ENCODE measurements at regions not wholly inside any gene's neighbourhood (a gene's known extent, or its start where the extent isn't known, plus 50 kb on each side); places are given as distances from the start of the nearest gene placed in this dataset.

DNA sequence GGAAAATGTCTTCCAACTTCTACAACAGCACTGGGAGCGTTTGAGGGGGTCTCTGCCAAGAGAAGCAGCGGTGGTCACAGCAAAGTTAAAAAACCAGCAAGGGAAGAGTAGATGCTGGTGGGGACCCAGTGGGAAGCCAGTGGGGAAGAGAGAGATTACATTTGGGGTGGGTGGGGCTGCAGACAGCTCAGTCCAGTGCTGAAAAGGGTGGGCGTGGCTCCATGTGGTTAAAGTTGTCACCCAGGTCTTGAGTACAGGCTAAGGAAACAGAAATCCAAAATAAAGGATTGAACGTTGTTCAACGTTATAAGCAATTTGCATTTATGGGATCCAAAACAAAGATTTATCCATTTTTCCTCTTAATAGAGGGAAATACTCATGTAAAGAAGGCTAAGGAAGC lies 106.3 kb upstream of the LY86 start:
- Histone ChIP-seq H3K4me1 (ENCODE audit: control insufficient read depth in 1 of 2, insufficient read depth in 2 of 2, low read depth in 1 of 2, low read length in 1 of 2) (no peaks in the 10 kb centered on the region), H3K36me3 (replicated peaks in 1 of 2; ENCODE audit: control insufficient read depth in 1 of 2, insufficient read depth in 2 of 2, low read length in 1 of 2) (no peaks in the 10 kb centered on the region), H3K9me2 (no peaks in the 10 kb centered on the region), H3K79me2 (ENCODE audit: insufficient read depth) (no peaks in the 10 kb centered on the region), H3K27me3 (ENCODE audit: insufficient read depth) (no peaks in the 10 kb centered on the region), H3K4me2 (no peak overlapping the region), H3K9me3 (no peaks in the 10 kb centered on the region), H3K9ac (no peak overlapping the region), H3F3A (replicated peaks; ENCODE audit: insufficient read depth) (no peaks in the 10 kb centered on the region), H4K20me1 (ENCODE audit: insufficient read depth) (no peaks in the 10 kb centered on the region), H3K27ac (ENCODE audit: low read depth in 2 of 2, low read length in 1 of 2) (no peak overlapping the region), H2AFZ (ENCODE audit: low read depth) (no peak overlapping the region), H3K4me3 (ENCODE audit: low read depth in 2 of 2, low read length in 1 of 2) (no peak overlapping the region)
- 2% methylated on average over 5 of the region's 5 CpGs for WGBS (ENCODE audit: low lambda C conversion rate)
- DNase-seq = no peak
- ChIA-PET CTCF (no interaction called here), POLR2A (no interaction called here)
- no peak for TF ChIP-seq RXRA (IDR thresholded peaks at IDR 0.05; ENCODE audit: borderline replicate concordance, low read depth)
- TF ChIP-seq EZH2phosphoT487 (IDR thresholded peaks at IDR 0.05; ENCODE audit: borderline replicate concordance, low read depth) = no peak
- TF ChIP-seq NRF1 (IDR thresholded peaks at IDR 0.05; ENCODE audit: low read depth, low read length) = no peak
- no peak for TF ChIP-seq RCOR1 (IDR thresholded peaks at IDR 0.05; ENCODE audit: low read length)
- TF ChIP-seq, protein P1, sequence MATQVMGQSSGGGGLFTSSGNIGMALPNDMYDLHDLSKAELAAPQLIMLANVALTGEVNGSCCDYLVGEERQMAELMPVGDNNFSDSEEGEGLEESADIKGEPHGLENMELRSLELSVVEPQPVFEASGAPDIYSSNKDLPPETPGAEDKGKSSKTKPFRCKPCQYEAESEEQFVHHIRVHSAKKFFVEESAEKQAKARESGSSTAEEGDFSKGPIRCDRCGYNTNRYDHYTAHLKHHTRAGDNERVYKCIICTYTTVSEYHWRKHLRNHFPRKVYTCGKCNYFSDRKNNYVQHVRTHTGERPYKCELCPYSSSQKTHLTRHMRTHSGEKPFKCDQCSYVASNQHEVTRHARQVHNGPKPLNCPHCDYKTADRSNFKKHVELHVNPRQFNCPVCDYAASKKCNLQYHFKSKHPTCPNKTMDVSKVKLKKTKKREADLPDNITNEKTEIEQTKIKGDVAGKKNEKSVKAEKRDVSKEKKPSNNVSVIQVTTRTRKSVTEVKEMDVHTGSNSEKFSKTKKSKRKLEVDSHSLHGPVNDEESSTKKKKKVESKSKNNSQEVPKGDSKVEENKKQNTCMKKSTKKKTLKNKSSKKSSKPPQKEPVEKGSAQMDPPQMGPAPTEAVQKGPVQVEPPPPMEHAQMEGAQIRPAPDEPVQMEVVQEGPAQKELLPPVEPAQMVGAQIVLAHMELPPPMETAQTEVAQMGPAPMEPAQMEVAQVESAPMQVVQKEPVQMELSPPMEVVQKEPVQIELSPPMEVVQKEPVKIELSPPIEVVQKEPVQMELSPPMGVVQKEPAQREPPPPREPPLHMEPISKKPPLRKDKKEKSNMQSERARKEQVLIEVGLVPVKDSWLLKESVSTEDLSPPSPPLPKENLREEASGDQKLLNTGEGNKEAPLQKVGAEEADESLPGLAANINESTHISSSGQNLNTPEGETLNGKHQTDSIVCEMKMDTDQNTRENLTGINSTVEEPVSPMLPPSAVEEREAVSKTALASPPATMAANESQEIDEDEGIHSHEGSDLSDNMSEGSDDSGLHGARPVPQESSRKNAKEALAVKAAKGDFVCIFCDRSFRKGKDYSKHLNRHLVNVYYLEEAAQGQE (IDR thresholded peaks at IDR 0.05; ENCODE audit: low read depth, low read length) = no peak
- TF ChIP-seq MEF2A (IDR thresholded peaks at IDR 0.05; ENCODE audit: borderline replicate concordance, low read depth) = no peak
- TF ChIP-seq FOSL2 (IDR thresholded peaks at IDR 0.05; ENCODE audit: borderline replicate concordance, low read depth) = no peak
- TF ChIP-seq RFX5 (IDR thresholded peaks at IDR 0.05; ENCODE audit: low read length) = no peak
- TF ChIP-seq, protein P2, sequence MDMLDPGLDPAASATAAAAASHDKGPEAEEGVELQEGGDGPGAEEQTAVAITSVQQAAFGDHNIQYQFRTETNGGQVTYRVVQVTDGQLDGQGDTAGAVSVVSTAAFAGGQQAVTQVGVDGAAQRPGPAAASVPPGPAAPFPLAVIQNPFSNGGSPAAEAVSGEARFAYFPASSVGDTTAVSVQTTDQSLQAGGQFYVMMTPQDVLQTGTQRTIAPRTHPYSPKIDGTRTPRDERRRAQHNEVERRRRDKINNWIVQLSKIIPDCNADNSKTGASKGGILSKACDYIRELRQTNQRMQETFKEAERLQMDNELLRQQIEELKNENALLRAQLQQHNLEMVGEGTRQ (IDR thresholded peaks at IDR 0.05; ENCODE audit: borderline replicate concordance, low read depth, low read length) = no peak
- no peak for TF ChIP-seq MAX (IDR thresholded peaks at IDR 0.05; ENCODE audit: low read depth)
- TF ChIP-seq, protein P3, sequence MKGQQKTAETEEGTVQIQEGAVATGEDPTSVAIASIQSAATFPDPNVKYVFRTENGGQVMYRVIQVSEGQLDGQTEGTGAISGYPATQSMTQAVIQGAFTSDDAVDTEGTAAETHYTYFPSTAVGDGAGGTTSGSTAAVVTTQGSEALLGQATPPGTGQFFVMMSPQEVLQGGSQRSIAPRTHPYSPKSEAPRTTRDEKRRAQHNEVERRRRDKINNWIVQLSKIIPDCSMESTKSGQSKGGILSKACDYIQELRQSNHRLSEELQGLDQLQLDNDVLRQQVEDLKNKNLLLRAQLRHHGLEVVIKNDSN (IDR thresholded peaks at IDR 0.05; ENCODE audit: borderline replicate concordance, low read depth) = no peak
- no peak for TF ChIP-seq ELF1 (IDR thresholded peaks at IDR 0.05)
- TF ChIP-seq ZBTB33 (IDR thresholded peaks at IDR 0.05; ENCODE audit: borderline replicate concordance, low read depth) = no peak
- TF ChIP-seq POLR2AphosphoS5 (IDR thresholded peaks at IDR 0.05; ENCODE audit: low read depth, low read length) = no peak
- TF ChIP-seq MXI1 (IDR thresholded peaks at IDR 0.05; ENCODE audit: low read depth, low read length) = no peak
- TF ChIP-seq PBX3 (IDR thresholded peaks at IDR 0.05) = no peak

Data from SK-N-SH (cell line).